Ishikawa (cell line): ENCODE measurements at regions not wholly inside any gene's neighbourhood (a gene's known extent, or its start where the extent isn't known, plus 50 kb on each side); places are given as distances from the start of the nearest gene placed in this dataset.

Experiments
- CEBPB ChIP-seq: IDR thresholded peaks from 2 replicates; pipeline ENCODE4 v1.6.1; 2012
- CREB1 ChIP-seq: IDR thresholded peaks from 2 replicates; pipeline ENCODE4 v1.6.1; 2012; ENCODE audit warnings: low read depth
- EGR1 ChIP-seq: IDR thresholded peaks from 2 replicates; pipeline ENCODE4 v1.6.1; 2012
- EP300 ChIP-seq: IDR thresholded peaks from 2 replicates; pipeline ENCODE4 v1.6.1; 2012; ENCODE audit warnings: borderline replicate concordance
- FOXM1 ChIP-seq: IDR thresholded peaks from 2 replicates; pipeline ENCODE4 v1.6.1; 2012; ENCODE audit warnings: low read depth, borderline replicate concordance
- NFIC ChIP-seq: IDR thresholded peaks from 2 replicates; pipeline ENCODE4 v1.6.1; 2012
- RAD21 ChIP-seq: IDR thresholded peaks from 2 replicates; pipeline ENCODE4 v1.6.1; 2012; ENCODE audit warnings: low read depth
- TAF1 ChIP-seq: IDR thresholded peaks from 2 replicates; pipeline ENCODE4 v1.6.1; 2012; ENCODE audit warnings: low read depth, mild to moderate bottlenecking
- TCF12 ChIP-seq: IDR thresholded peaks from 2 replicates; pipeline ENCODE4 v1.6.1; 2012; ENCODE audit warnings: low read depth
- TEAD4 ChIP-seq: IDR thresholded peaks from 2 replicates; pipeline ENCODE4 v1.6.1; 2012
- YY1 ChIP-seq: IDR thresholded peaks from 2 replicates; pipeline ENCODE4 v1.6.1; 2012; ENCODE audit warnings: low read depth
- ZBTB7A ChIP-seq: IDR thresholded peaks from 2 replicates; pipeline ENCODE4 v1.6.1; 2012; ENCODE audit warnings: low read depth
- TF ChIP-seq, protein P1 (sequence below): IDR thresholded peaks from 2 replicates; pipeline ENCODE4 v1.6.1; 2012
- TF ChIP-seq, protein P2 (sequence below): IDR thresholded peaks from 2 replicates; pipeline ENCODE4 v1.6.1; 2012; ENCODE audit warnings: low read depth, mild to moderate bottlenecking
- TF ChIP-seq, protein P3 (sequence below): IDR thresholded peaks from 2 replicates; pipeline ENCODE4 v1.6.1; 2012

DNA sequence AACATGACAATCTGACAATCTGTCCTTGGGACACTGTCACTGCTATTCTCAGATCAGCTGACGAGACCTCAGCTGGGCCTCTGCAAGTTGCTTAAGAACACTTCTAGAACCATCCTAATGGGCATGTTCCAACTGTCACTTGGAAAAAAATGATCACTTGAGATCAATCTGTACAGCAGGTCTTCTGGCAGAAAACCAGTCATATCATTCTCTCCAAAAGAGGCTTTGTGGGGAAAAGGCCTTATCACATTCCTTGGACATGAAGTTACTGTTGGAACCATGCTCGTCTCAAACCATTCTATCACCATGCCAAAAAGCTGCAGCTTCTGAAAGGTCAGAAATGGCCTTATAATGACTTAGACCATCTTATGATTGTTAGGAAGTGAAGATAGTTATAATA, 744.2 kb downstream of the USP25 start:
- TF ChIP-seq RAD21 = no peak
- no peak for TF ChIP-seq CREB1
- no peak for TF ChIP-seq TAF1
- no peak for TF ChIP-seq EP300
- TF ChIP-seq, protein P1, sequence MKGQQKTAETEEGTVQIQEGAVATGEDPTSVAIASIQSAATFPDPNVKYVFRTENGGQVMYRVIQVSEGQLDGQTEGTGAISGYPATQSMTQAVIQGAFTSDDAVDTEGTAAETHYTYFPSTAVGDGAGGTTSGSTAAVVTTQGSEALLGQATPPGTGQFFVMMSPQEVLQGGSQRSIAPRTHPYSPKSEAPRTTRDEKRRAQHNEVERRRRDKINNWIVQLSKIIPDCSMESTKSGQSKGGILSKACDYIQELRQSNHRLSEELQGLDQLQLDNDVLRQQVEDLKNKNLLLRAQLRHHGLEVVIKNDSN = no peak
- TF ChIP-seq TCF12 = no peak
- no peak for TF ChIP-seq YY1
- TF ChIP-seq ZBTB7A = no peak
- TF ChIP-seq NFIC = no peak
- TF ChIP-seq EGR1 = no peak
- TF ChIP-seq CEBPB = no peak
- no peak for TF ChIP-seq FOXM1
- TF ChIP-seq, protein P2, sequence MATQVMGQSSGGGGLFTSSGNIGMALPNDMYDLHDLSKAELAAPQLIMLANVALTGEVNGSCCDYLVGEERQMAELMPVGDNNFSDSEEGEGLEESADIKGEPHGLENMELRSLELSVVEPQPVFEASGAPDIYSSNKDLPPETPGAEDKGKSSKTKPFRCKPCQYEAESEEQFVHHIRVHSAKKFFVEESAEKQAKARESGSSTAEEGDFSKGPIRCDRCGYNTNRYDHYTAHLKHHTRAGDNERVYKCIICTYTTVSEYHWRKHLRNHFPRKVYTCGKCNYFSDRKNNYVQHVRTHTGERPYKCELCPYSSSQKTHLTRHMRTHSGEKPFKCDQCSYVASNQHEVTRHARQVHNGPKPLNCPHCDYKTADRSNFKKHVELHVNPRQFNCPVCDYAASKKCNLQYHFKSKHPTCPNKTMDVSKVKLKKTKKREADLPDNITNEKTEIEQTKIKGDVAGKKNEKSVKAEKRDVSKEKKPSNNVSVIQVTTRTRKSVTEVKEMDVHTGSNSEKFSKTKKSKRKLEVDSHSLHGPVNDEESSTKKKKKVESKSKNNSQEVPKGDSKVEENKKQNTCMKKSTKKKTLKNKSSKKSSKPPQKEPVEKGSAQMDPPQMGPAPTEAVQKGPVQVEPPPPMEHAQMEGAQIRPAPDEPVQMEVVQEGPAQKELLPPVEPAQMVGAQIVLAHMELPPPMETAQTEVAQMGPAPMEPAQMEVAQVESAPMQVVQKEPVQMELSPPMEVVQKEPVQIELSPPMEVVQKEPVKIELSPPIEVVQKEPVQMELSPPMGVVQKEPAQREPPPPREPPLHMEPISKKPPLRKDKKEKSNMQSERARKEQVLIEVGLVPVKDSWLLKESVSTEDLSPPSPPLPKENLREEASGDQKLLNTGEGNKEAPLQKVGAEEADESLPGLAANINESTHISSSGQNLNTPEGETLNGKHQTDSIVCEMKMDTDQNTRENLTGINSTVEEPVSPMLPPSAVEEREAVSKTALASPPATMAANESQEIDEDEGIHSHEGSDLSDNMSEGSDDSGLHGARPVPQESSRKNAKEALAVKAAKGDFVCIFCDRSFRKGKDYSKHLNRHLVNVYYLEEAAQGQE = no peak
- TF ChIP-seq TEAD4 = no peak
- TF ChIP-seq, protein P3, sequence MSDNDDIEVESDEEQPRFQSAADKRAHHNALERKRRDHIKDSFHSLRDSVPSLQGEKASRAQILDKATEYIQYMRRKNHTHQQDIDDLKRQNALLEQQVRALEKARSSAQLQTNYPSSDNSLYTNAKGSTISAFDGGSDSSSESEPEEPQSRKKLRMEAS = no peak

DNA sequence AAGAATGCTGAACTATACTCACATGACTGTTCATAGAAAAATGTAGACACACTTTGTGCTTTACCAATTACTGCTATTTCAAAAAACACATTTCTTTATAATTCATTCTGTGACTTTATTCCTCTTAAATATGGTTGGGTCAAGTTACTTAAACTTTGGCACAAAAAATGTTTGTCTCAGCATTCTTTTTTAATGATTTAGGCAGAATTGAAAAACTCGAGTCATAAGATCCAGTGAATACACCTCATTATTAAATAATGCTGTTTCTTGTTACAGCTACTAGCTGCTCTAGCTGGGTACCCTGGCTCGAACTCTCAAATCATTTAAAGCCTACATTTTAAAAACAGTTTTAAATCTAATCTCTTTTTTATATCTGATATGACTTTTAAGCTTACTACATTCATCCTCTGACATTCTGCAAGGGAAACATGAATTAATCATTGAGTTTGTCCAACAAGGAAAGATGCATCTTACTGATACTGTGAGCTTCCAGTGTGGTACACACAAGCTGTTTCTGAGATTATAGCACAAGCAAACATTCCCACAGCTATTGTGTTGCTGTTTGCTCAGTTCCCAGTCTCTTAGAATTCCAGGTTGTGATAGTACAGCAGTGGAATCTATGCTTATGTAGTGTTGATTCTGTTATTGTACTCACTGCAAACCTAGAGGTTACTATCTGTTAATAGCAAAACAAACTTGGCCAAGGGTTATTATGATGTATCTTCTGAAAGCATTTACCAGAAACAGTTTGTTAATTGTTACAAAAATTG, 746.5 kb downstream of the USP25 start:
- TF ChIP-seq FOXM1 (no peak), ZBTB7A (no peak), CREB1 (no peak), YY1 (no peak), EGR1 (no peak), EP300 (no peak), NFIC (no peak), CEBPB (no peak), TCF12 (no peak), TAF1 (no peak), RAD21 (no peak)
- TF ChIP-seq, protein P2 = no peak
- TF ChIP-seq, protein P3 = no peak

DNA sequence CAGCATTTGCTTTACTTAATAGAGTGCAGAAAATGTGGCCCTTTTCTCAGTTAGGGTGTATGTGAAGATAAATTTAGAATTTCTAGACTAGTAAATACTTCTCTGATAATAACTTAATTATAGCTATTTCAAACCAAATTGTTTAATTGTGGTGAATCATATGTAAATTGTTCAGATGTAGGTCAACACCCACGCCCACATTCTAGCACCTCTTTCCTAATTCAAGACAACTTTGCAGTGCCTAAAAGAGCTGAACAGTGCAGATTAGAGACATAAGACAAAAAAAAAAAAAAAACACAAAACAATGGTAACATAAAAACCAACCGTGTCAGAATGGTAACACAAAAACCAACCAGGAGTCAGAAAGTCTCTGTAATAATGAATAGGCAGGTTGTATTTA, 758.3 kb downstream of the USP25 start:
- TF ChIP-seq, protein P1 = no peak
- no peak for TF ChIP-seq NFIC
- TF ChIP-seq CREB1 = no peak
- TF ChIP-seq YY1 = no peak
- TF ChIP-seq TAF1 = no peak
- no peak for TF ChIP-seq TEAD4

DNA sequence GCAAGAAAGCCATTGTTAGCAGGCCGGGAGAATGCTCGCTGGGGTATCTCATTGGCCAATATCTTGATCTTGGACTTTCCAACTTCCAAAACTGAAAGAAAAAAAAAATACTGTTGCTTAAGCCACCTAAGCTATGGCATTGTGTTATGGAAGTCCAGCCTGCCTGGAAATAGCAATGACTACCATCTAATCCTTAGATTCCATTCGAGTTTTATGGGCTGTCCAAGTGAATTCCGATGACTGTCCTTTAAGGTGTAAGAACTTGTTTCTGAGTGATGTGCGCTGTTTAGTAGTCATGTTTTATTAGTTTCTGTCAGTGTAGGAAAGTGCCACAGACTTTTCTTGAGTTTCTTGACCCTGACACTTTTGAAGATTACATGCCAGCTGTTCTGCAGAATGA, 762.6 kb downstream of the USP25 start:
- TF ChIP-seq ZBTB7A (no peak), CEBPB (no peak), TCF12 (no peak), TEAD4 (no peak), NFIC (no peak), CREB1 (no peak), EGR1 (no peak), EP300 (no peak), FOXM1 (no peak), RAD21 (no peak)
- TF ChIP-seq, protein P1 = no peak
- TF ChIP-seq, protein P3 = no peak

DNA sequence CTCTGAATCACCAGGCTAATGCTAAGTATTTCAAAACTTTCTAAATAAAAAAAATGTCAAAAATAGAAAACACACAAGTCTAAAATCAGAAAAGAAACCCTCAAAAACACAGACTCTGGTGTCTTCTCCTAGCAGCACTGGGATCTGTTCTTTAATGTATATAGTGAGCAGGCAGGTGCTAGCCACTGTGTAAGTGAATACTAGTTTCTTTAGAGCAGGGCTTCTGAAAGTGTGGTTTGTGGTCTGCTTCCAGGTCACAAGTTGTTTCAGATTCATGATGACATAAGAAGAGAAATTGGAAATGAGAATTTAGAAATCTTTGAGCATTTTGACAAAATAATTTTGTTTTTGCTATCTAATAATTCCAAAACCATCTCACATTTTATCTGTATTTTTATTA, 763.1 kb downstream of the USP25 start:
- TF ChIP-seq ZBTB7A (no peak), NFIC (no peak), EP300 (no peak), EGR1 (no peak), CEBPB (no peak), TAF1 (no peak), TEAD4 (no peak), TCF12 (no peak), CREB1 (no peak), YY1 (no peak), RAD21 (no peak), FOXM1 (no peak)
- TF ChIP-seq, protein P3 = no peak
- TF ChIP-seq, protein P2 = no peak
- TF ChIP-seq, protein P1 = no peak
